Activated T-cell treated with anti-CD3 and anti-CD28 coated beads for 48 hours (primary cell): ENCODE measurements at regions not wholly inside any gene's neighbourhood (a gene's known extent, or its start where the extent isn't known, plus 50 kb on each side); places are given as distances from the start of the nearest gene placed in this dataset.
"Not testable (repeated sequence)": the region's sequence is repeated elsewhere in the genome, so short reads cannot be mapped to it uniquely, and the experiment has no call there.

Source experiments
- DNase-seq: peaks from one replicate; pipeline ENCODE4 v3.0.0-alpha.2; 2020; ENCODE audit warnings: low read depth

DNA sequence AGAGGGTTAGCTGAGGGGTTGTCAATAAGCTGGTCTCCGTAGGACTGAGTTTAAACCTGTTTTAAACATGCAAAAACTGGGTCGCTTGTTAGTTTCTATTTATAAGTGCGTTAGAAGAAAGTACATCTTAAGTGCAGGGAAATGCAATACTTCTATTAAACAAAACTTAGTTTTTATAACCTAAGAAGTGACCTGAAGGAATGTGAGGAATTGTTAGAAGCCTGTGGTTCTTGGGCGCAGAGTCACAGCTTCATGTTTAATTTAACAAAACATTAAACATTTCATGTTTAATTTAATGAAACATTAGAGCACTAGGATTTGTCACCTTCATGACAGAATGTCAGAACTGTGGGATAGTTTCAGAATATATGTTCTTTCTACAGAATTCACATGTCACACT lies 469.2 kb upstream of the WWC1 start:
- no peak for DNase-seq

GRCh38 chr5:167823405-167823804 lies 468.0 kb upstream of the WWC1 start:
- DNase-seq: no peak

DNA sequence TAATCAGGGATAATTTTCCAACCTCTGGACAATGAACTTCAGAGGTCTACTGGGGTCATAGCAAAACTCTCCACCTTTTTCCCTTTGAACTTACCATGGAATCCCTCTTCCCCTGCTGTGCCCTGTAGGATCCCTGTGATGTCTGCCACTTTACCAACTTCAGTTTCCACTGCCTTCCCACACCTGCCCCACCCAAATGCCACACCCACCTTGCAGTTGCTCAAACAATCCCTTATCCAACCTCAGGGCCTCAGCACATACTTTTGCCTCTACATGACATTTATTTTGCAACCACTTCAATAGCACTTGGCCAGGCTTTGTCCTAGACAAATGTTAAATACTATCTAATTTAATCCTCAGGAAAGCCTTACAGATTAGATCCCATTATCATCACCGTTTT lies 463.7 kb upstream of the WWC1 start:
- DNase-seq: no peak

DNA sequence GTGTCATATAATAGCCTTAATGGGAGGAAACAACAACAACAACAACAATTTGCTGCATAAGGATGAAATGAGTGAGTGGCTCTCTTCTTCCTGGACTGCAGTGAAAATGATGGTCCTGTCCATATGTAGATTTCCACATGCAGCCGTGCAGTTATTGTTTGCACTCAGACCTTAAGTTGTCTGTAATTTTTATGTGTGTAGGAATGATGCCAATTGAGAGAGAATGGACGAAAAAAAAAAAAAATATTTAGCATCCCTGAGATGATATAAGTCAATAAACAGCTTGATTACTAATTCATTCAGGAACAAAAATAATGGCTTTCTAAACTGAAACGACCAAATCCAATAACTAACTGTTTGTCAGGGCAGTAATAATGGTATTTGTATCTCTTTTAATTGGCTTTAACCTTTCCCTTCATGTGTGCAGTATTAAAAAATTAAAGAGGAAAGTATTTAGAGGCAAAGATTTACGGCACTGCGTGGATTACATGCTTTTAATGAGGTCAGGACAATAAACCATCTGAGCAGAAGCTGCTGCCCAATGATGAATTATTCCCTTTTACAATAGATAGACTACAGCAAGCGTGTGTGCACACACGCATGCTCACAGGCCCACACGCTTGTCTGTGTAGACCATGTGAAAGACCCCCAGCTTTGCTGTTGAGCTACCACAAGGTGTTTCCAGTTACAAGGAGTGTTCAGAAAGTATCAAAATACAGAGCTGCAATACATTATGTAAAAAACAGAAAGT lies 459.5 kb upstream of the WWC1 start:
- no peak for DNase-seq

- DNase-seq: no peak
Observed at GRCh38 chr5:167832609-167833008, 458.8 kb upstream of the WWC1 start.

DNA sequence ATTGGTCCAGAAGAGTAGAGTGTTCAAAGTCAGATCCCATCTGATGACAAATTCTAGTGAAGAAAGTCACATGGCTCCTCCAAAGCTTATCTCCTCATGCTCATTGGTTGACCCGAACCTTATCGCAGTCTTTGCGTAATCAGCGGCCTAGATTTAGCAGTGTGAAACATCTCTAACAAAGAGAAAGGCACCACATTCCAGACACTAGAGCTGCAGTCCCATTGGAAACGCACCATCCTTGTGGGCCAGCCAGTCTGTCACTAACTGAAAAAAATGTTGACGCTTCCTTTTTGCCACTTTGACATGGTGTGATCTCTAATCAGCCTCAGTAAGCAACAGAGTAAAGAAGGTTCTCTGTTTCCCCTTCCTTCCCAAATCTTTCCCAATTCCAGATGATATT lies 458.0 kb upstream of the WWC1 start:
- no peak for DNase-seq

DNA sequence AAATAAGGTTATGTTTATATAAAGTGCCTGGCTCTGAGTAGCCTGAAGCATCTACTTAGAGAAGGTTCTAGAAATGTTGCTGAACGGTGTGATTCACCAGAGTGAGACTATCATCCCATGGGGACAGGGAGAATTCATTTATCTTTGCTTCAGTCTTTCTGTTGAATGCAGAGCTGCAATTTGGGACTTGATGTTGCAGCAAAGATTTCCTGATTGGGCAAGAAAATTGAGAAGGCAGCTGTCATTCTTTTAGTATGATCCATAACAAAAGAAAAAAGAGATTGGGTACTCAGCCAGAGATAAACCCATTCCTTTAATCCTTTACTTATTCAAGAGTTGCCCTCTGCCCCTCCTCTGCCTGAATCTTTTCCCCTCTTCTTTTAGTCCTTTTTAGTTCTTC lies 456.3 kb upstream of the WWC1 start:
- no peak for DNase-seq

DNA sequence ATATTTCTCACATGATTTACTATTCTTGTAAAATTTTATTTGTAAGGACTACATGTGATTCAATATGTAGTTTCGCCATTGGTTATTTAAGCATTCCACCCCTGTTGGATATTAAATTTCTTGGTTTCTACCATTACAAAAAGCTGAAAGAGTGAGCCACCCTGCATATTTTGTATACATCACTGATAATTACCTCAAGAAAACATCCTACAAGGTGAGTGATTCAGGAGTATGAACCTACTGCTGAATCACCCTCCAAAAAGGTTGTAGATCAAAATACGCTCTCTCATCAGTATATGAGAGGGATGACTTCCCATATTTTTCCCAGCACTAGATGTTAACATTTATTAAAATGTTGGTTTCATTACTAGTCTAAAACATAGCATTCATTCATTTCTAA lies 454.3 kb upstream of the WWC1 start:
- DNase-seq: no peak

DNA sequence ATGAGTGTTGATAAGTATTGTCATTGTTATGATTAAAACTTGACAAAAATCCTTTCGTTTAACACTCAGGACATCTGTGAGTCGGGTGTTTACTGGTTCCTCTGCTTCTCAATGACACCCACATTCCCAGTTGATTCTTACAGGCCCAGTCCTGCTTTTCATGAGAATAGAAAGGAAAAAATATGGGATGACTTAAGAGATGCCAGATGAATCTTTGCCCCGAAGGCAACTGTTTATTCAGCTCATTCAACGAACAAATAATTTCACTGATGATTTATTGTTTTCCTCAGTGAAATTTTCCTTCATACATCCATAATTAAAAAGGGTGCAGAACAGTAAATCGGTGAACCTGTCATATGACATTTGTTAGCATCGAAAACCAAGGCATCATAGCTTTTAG lies 452.4 kb upstream of the WWC1 start:
- DNase-seq: no peak

- DNase-seq: no peak
Observed at GRCh38 chr5:167840527-167841130, 450.8 kb upstream of the WWC1 start.

DNA sequence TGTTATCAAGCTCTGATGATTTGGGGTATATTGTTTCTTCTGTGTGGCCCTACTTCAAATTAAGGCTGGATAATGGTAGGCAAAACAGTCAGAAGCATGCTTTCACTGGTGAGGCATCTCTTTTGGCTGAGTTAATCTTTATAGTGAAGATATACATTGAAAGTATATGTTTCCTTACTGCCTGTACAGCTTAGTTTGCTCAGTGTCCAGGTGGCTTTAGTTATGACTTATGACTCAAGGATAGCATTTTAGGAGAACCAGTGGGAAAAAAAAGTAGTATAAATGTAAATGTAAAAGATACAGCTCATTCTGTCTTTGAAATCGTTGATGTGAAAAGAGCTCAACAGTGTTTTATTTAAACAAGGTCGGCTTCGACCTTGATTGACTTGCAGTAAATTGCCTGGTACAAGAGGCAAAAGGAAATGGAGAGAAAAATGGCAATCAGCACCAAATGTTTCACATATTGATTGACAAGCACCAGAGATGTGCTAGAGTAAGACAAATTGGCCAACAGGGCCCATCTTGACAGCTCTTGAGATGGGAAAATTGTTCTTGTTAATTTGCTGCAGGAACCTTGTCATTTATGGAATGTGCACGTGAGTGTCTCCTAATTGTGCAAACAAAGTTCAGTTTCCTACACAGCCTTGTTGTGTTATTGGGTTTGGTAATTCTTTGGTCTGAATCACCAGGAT lies 447.4 kb upstream of the WWC1 start:
- DNase-seq: no peak

DNA sequence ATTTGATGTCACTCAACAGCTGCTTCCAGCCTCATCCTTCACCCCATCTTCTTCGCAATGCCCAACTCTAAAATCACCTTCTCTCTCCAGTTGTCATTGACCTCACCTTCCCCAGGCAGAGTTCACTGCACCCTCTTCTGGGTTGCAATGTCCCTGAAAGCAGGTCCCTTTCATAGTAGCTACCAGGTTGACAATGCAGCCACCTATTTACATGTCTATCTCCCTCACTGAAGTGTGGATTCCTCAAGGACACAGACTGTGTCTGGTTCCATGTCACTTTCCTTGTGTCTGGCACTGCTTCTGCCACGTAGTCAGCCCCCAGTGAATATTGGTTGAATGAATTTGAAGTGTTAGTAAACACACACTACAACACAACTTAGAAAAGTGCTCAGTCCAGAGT lies 445.5 kb upstream of the WWC1 start:
- no peak for DNase-seq

DNA sequence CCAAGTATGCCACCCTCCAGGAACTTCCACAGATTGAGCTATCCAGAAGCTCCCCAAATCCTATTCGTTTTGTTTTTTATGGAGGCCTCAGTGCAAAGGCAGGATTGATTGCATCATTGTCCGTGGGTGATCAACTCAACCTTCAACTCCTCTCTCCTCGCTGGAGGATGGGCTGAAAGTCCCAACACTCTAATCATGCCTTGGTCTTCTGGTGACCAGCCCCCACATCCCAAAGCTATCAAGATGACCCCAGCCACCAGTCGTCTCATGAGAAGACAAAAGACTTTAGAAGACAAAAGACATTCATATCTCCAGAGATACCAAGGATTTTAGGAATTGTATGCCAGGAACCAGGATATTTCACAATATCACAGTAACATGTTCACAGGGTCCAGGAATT lies 441.6 kb upstream of the WWC1 start:
- no peak for DNase-seq

GRCh38 chr5:167850911-167851310 lies 440.5 kb upstream of the WWC1 start:
- no peak for DNase-seq

DNA sequence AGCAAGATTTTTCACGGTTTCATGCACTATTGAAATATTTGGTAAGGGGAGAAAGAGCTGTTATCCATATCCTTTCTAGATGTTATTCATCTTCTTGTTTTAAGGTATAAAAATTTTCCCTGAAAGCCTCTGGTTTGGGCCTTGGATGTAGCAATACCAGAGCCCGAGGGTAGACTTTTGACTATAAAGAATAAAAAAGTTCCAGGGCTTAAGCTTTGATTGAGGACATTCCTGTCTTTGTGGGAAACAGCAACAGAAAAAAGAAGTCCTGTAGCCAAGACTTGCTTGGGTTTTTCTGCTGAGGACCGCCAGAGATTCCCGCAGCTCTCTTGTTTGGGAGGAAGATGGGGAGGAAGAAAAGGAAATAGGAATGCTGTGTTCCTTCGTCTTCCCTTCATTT lies 440.0 kb upstream of the WWC1 start:
- no peak for DNase-seq

- DNase-seq: no peak
Observed at GRCh38 chr5:167852515-167852914, 438.9 kb upstream of the WWC1 start.

- DNase-seq: no peak
Observed at GRCh38 chr5:167853421-167853820, 438.0 kb upstream of the WWC1 start.

GRCh38 chr5:167855818-167856217 lies 435.6 kb upstream of the WWC1 start:
- no peak for DNase-seq

- DNase-seq: no peak
Observed at GRCh38 chr5:167857321-167857720, 434.1 kb upstream of the WWC1 start.

DNA sequence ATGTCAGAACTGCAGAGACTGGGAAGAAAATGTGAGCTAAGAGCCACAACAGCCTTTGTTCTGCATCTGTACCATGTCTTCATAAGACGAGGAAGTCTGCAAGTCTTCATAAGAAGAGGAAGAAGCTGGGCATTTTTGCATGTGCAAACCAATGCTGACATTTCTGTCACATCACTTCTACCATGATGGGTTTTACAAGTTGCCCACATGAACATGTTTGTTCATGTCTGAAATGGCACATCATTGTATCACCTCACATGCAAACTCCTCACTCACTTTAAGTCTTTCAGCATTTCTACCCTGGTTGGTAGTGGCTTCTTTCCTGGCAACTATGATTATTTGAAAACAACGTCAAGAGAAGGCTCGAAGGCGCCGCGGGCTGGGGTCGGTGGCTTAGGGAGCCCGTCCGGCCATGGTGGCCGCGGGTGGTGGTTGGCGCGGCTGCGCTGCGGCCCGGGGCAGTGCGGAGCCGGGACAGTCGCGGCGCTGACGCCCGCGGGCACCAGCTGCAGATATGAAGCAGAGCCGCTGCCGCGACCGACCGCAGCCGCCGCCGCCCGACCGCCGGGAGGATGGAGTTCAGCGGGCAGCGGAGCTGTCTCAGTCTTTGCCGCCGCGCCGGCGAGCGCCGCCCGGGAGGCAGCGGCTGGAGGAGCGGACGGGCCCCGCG lies 433.1 kb upstream of the WWC1 start:
- DNase-seq: not testable (repeated sequence)

DNA sequence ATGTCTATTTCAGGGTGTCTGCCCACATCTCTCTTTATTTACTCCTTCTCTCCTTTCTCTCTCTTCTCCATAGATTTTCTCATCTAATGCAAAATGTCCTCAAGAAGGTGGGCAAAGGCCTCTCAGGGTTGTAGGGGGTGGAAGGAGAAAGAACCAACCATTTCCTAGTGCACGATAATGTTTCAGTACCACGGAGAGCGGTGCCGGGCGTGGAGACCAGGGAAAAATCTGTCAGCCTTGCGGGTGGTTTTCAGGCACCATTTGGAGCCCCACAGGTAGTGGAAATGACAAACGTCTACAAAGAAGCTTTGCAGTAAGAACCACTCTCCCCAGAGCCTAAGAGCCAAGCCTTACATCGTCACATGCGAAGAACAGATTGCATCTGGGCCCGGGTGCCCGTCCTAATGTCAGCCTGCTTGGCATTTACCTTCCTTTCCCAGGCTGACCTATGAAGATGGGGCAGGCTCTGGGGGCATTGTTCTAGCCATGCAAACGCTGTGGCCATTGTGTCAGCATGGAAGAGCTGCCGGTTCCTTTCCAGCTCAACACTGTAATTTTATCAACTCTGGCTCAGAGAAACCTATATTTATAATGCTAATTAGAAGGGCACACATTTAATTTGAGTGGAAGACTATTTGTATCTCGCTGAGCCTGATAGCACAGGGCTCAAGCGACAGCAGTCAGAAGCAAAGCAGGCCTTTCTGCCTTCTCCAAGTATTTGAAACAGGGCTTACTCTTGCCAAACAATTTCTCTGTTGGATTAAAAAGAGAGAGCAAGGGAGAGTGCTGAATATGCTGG lies 430.1 kb upstream of the WWC1 start:
- DNase-seq: no peak

- no peak for DNase-seq
Observed at GRCh38 chr5:167861928-167862426, 429.5 kb upstream of the WWC1 start.
